Spinal cord (tissue), 9 donors: ENCODE measurements at regions not wholly inside any gene's neighbourhood (a gene's known extent, or its start where the extent isn't known, plus 50 kb on each side); places are given as distances from the start of the nearest gene placed in this dataset.

Source experiments
- DNase-seq, 6 donors: peaks; one replicate each; pipeline versions ENCODE4 v3.0.0 to v3.0.0-alpha.2; 2013 to 2015; ENCODE audit warnings: low spot score in 6 of 6, low read depth in 4 of 6
- H3K27ac ChIP-seq: one replicate; pipeline ENCODE4 v1.5.1; 2013; ENCODE audit warnings: low read depth, low read length, control low read depth
- H3K27me3 ChIP-seq: one replicate; pipeline ENCODE4 v1.6.1; 2013; ENCODE audit warnings: low read length; ENCODE audit not compliant: control insufficient read depth, insufficient read depth
- H3K36me3 ChIP-seq: one replicate; pipeline ENCODE4 v1.6.1; 2013; ENCODE audit warnings: low read length; ENCODE audit not compliant: control insufficient read depth, insufficient read depth
- H3K4me1 ChIP-seq: one replicate; pipeline ENCODE4 v1.6.1; 2013; ENCODE audit warnings: low read length; ENCODE audit not compliant: control insufficient read depth, insufficient read depth
- H3K4me3 ChIP-seq: one replicate; pipeline ENCODE4 v1.5.1; 2013; ENCODE audit warnings: low read depth, low read length, control low read depth
- H3K9me3 ChIP-seq: one replicate; pipeline ENCODE4 v1.6.1; 2013; ENCODE audit warnings: low read length; ENCODE audit not compliant: control insufficient read depth, insufficient read depth
- WGBS: methylation state at CpG from one replicate; pipeline ENCODE4 v1.1.5; 2013; ENCODE audit warnings: missing lambda C conversion rate; ENCODE audit not compliant: insufficient coverage; 5-methylcytosine and 5-hydroxymethylcytosine counted together
- donor health status: healthy.

- no peaks in the 10 kb centered on the region for H3K27me3 ChIP-seq
- H3K36me3 ChIP-seq, result no peaks in the 10 kb centered on the region
- no peak for DNase-seq
- H3K4me1 ChIP-seq, result no peaks in the 10 kb centered on the region
- no peak overlapping the region for H3K4me3 ChIP-seq
- H3K27ac ChIP-seq, result no peak overlapping the region
- no CpG with 5 or more reads among the region's 3 CpGs for WGBS
- H3K9me3 ChIP-seq, result no peaks in the 10 kb centered on the region
Measured at GRCh38 chr5:118174671-118175070, 813.7 kb downstream of the DTWD2 start.

- no peaks in the 10 kb centered on the region for H3K27me3 ChIP-seq
- DNase-seq, result no peak
- H3K9me3 ChIP-seq, result no peaks in the 10 kb centered on the region
- no peak overlapping the region for H3K27ac ChIP-seq
- no peaks in the 10 kb centered on the region for H3K36me3 ChIP-seq
- H3K4me1 ChIP-seq, result no peaks in the 10 kb centered on the region
- 100% methylated on average over 1 of the region's 5 CpGs for WGBS
- no peak overlapping the region for H3K4me3 ChIP-seq
Measured at GRCh38 chr5:118173340-118173739, 815.0 kb downstream of the DTWD2 start.

DNA sequence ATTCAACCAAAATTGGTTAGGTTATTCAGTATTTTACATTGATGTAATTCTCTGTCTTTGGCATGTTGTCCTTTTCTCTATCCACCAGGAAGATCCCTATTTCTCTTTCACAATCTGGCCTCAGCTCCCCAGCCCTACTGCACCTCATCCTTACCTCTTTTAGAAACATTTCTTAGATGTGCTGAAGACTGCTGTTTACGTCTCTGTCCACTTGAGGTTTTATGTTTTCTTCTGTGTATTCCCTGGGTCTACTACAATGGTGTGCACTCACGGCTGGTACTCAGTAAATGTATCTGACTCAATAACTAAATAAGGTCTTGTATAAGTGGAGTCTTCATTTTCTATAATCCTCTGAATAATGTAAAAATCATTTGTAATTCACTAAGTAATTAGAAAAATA, 822.7 kb downstream of the DTWD2 start:
- Histone ChIP-seq H3K4me3 (no peak overlapping the region), H3K9me3 (no peaks in the 10 kb centered on the region), H3K27me3 (no peaks in the 10 kb centered on the region), H3K27ac (no peak overlapping the region), H3K4me1 (no peaks in the 10 kb centered on the region), H3K36me3 (no peaks in the 10 kb centered on the region)
- no CpG with 5 or more reads among the region's 2 CpGs for WGBS
- no peak for DNase-seq

DNA sequence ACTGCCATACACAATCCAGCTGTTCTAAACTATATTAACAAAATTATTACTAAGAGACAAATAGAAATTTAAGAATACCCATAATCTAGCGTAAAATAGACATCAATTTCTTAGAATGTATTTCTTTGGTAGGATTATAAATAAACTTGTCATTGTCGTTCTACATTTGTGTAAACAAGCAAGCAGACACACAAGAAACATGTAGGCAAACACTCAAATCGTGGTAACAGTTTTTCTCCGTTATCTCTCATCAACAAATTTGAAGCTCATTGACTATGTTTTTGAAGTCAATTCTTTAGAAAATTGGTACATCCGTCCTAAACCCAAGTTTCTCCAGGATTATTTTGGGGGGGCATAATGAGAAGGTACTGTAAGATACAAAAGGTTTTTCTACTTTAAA, 832.2 kb downstream of the DTWD2 start:
- no peaks in the 10 kb centered on the region for H3K4me1 ChIP-seq
- DNase-seq, result no peak
- H3K27me3 ChIP-seq, result no peaks in the 10 kb centered on the region
- H3K27ac ChIP-seq, result no peak overlapping the region
- no CpG with 5 or more reads among the region's 5 CpGs for WGBS
- H3K4me3 ChIP-seq, result no peak overlapping the region
- no peaks in the 10 kb centered on the region for H3K9me3 ChIP-seq
- no peaks in the 10 kb centered on the region for H3K36me3 ChIP-seq

- WGBS, result no CpG with 5 or more reads among the region's 3 CpGs
- H3K9me3 ChIP-seq, result no peaks in the 10 kb centered on the region
- no peaks in the 10 kb centered on the region for H3K27me3 ChIP-seq
- no peaks in the 10 kb centered on the region for H3K4me1 ChIP-seq
- no peak for DNase-seq
- no peak overlapping the region for H3K4me3 ChIP-seq
- H3K36me3 ChIP-seq, result no peaks in the 10 kb centered on the region
- no peak overlapping the region for H3K27ac ChIP-seq
Measured at GRCh38 chr5:118146824-118147223, 841.5 kb downstream of the DTWD2 start.

- H3K4me3 ChIP-seq, result no peak overlapping the region
- H3K36me3 ChIP-seq, result no peaks in the 10 kb centered on the region
- WGBS, result no CpG with 5 or more reads among the region's 2 CpGs
- H3K4me1 ChIP-seq, result no peaks in the 10 kb centered on the region
- no peak overlapping the region for H3K27ac ChIP-seq
- DNase-seq, result peak in 1 of 6 donors; percentile 14
- H3K27me3 ChIP-seq, result no peaks in the 10 kb centered on the region
- no peaks in the 10 kb centered on the region for H3K9me3 ChIP-seq
Measured at GRCh38 chr5:118144540-118144939, 843.8 kb downstream of the DTWD2 start.

DNA sequence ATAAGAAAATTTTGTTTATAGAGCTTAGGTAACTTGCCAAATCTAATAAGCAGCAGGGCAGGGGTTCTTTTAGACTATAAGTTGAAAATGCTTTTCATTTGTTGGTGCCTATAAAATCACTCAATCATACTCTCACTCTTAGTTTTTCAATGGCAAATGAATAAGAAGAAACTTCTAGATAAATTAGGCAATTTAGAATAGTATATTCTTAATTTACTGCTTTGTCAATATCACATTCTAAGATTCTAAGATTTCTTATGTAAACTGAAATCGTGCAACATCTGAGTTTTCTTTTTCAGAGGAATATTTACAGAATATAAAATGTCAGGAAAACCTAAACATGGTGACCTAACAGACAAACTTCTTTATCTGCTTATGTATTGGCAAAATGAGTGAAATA, 849.0 kb downstream of the DTWD2 start:
- H3K9me3 ChIP-seq, result no peaks in the 10 kb centered on the region
- no peaks in the 10 kb centered on the region for H3K36me3 ChIP-seq
- H3K27me3 ChIP-seq, result no peaks in the 10 kb centered on the region
- DNase-seq, result no peak
- no peaks in the 10 kb centered on the region for H3K4me1 ChIP-seq
- H3K27ac ChIP-seq, result no peak overlapping the region
- WGBS, result no CpG with 5 or more reads among the region's 1 CpG
- no peak overlapping the region for H3K4me3 ChIP-seq

DNA sequence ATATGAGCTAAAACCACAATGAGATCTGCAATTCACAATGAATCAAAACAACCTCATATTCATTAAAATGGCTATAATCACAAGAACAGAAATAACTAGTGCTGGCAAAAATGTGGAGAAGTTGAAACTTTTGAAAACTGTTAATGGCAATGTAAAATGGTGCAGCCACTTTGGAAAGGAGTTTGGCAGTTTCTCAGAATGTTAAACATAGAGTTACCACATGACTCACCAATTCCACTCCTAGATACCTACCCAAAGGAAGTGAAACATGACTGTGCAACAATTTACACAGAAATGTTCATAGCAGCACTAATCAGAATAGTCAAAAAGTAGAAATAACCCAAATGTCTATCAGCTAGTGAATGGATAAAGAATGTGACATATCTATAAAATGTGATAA, 862.2 kb downstream of the DTWD2 start:
- H3K4me1 ChIP-seq, result no peaks in the 10 kb centered on the region
- H3K27ac ChIP-seq, result no peak overlapping the region
- H3K27me3 ChIP-seq, result no peaks in the 10 kb centered on the region
- no peaks in the 10 kb centered on the region for H3K9me3 ChIP-seq
- DNase-seq, result no peak
- no peaks in the 10 kb centered on the region for H3K36me3 ChIP-seq
- H3K4me3 ChIP-seq, result no peak overlapping the region

- Histone ChIP-seq H3K27ac (no peak overlapping the region), H3K9me3 (no peaks in the 10 kb centered on the region), H3K27me3 (no peaks in the 10 kb centered on the region), H3K4me1 (no peaks in the 10 kb centered on the region), H3K4me3 (no peak overlapping the region), H3K36me3 (no peaks in the 10 kb centered on the region)
- WGBS, result no CpG with 5 or more reads among the region's 4 CpGs
- no peak for DNase-seq
Measured at GRCh38 chr5:118125687-118126086, 862.7 kb downstream of the DTWD2 start.

- Histone ChIP-seq H3K27me3 (no peaks in the 10 kb centered on the region), H3K27ac (no peak overlapping the region), H3K36me3 (no peaks in the 10 kb centered on the region), H3K9me3 (no peaks in the 10 kb centered on the region), H3K4me3 (no peak overlapping the region), H3K4me1 (no peaks in the 10 kb centered on the region)
- no CpG with 5 or more reads among the region's 3 CpGs for WGBS
- DNase-seq, result no peak
Measured at GRCh38 chr5:118121258-118121657, 867.1 kb downstream of the DTWD2 start.
